GM12892 (cell line): ENCODE measurements at regions not wholly inside any gene's neighbourhood (a gene's known extent, or its start where the extent isn't known, plus 50 kb on each side); places are given as distances from the start of the nearest gene placed in this dataset.

ENCODE experiments used
- POLR2AphosphoS5 ChIP-seq: IDR thresholded peaks from 2 replicates; pipeline ENCODE4 v1.6.1; 2011; ENCODE audit warnings: low read depth, low read length, control low read depth
- TAF1 ChIP-seq: IDR thresholded peaks from 2 replicates; pipeline ENCODE4 v1.6.1; 2011; ENCODE audit warnings: low read depth, mild to moderate bottlenecking, control low read depth, low read length, borderline replicate concordance

DNA sequence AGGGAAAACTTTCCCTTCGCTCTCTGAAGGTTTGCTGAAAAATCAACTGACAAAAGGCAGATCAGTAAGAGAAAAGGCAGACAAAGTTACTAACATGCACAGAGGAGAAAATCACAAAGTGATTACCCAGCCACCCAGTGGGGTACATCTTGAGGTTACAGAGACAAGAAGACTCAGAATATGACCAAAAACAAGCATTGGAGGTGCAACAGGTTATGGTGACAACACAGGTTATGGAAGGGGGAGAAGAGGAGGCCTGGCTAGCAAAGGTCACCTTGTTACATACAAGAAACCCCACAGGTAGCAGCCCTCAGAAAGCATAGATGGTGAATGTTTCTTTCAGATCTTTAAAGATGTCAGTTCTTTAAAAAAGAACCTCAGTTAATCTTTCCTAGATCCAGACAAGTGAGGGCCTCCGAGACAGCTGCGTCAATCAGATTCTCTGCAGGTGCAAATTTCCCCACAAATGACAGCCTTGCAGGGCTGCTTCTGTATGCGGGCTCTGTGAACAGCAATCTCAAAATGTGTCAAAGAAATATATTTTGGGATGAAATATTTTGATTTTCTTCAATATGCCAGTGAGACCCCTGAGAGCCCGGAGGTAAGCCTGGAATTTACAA lies 207.6 kb upstream of the RAB4A start:
- TF ChIP-seq TAF1 (no peak), POLR2AphosphoS5 (no peak)
